ENCODE measurements at regions not wholly inside any gene's neighbourhood (a gene's known extent, or its start where the extent isn't known, plus 50 kb on each side); places are given as distances from the start of the nearest gene placed in this dataset.

DNA sequence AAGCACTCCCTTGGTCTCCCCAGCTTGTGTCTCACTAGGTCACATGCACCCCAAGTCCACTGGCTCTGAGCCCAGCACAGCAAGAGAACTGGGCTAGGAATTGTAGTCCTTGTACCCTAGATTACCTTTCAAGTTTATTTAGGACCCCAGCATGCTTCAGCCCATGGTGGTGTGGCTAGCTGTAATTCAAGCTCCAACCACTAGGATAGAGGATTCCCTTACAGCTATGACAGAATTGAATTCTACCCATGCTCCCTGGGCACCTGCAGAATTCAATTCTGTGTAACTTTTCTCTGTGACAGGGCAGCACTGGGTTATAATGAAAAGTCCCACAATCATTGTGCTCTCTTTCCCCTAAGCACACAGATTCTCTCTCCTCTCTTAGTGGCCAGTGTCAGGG lies 253.8 kb upstream of the DMD start:
- no peak for DNase-seq

DNA sequence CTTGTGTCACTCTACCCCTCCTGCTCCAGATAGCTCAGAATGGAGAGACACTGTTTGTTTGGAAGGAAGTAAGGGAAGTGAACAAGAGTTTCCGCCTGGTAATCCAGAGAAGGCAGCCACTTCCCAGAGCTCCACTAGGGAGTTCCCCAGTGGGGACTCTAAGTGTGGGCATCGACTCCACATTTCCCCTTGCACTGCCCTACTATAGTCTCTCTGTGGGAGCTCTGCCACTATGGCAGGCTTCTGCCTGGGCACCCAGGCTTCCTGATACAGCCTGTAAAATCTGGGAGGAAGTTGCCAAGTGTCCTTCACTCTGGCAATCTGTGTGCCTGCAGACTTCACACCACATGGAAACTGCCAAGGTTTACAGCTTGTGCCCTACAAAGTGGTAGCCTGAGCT lies 245.8 kb upstream of the DMD start:
- DNase-seq: no peak

DNA sequence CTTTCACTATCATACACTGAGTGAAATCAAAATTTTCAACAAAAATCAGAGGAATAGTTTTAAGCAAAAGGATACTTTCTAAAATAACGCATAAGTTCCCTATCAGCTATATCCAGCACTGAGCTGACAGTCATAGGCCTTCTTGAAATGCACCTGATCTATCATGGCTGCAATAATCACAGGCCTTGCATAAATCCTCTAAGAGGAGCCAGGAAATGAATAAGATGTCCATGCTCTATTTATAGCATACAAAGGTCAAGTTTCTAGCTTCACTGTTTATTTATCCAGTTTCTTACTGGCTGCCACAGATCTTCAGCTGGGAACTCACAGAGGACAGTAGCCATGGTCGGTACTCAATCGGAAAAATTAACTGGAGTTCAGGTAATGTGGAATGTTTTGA lies 235.9 kb upstream of the DMD start:
- DNase-seq: no peak

DNA sequence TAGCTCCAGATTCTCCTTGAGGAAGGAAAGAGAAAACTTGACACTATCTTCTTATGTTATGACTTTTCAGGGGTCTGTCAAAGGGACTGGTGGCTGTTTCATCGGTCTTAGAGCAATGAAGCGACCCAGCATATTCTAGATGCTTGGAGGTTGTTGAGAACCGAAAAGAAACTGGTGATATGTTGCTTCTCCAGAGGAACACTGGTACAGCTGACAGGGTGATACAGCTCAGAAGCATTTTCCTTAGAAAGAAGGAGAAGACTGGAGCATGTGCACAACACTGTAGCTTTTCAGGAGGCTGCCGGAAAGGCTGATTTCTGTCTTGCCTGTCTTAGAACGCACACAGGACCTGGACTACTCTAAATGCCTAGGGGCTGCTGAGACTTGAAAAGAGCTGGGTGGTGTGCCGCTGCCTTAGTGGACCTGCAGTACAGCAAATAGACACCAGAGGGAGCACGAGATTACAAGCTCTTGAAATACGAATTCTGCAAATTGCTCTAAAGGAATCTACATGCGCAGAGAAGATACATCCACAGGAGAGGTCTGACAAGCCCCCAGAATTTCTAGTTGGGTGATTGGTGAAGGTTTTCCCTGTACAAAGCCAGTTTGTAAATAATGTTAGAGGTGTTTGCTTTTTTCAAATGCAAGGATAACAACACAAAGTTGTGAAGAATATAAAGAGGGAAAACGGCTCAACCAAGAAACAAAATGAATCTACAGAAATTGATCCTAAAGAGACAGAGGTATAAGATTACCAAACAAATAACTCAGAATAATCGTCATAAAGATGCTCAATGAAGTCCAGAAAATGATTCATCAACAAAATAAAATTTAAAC lies 223.1 kb upstream of the DMD start:
- peak; percentile 18 for DNase-seq

DNA sequence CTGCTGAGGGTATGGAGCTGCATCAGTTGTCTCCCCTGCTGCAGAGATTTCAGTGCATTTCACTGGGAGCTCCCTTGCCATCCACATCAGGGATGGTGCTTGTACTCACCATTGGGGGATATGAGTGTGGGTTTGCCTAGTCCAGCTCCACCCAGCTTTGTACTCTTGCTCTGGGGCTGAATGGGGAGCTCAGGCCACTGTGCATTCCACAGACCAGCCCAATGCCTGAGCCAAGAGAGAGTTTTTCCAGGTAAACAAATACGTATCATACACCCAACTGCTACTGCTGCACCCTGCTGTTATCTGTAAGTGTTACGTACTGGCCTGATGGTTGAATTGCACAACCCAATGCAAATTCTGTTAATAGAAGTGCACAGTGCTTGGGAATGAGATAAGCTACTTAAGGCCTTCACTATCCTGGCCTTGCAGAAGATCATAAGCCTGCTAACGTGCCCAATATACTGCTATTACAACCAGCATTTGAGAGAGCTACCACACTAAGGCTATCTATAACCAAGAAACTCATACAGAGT lies 205.0 kb upstream of the DMD start:
- DNase-seq: no peak

DNA sequence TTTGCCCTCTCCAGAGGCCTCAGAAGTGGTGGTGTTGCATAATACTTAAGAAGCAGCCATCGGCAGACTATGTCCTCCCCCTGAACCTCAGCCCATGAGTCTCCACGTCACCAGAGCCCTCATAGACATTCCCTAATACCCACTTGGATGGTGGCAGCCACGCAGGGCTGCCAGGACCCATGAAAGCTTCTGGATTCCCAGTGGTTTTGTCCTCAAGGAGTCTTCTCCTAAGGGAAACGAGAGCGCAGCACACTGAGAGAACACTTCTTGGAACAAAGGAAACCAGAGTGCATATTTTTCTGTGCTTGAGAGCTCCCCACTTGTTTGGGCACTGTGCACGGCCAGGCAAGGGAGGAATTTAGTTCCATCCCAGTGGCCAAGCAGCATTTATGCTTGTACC lies 204.1 kb upstream of the DMD start:
- no peak for DNase-seq

DNA sequence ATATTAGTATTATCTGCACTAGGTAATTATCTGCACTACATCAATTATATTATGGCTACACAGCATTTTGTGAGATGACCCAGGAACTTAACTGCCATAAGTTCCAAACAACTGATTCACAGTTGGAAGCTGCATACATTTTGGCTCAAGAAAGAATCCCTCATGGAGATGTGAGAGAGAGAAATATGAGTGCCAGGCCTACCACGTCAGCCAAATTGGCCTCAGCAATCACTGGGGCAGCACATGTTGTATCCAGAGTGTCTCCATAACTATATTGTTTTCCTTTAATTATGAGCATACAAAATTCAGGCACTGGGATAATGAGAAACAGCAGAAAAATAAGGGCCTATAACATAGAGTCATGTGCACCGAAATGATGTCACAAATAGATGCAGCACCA lies 174.2 kb upstream of the DMD start:
- no peak for DNase-seq

DNA sequence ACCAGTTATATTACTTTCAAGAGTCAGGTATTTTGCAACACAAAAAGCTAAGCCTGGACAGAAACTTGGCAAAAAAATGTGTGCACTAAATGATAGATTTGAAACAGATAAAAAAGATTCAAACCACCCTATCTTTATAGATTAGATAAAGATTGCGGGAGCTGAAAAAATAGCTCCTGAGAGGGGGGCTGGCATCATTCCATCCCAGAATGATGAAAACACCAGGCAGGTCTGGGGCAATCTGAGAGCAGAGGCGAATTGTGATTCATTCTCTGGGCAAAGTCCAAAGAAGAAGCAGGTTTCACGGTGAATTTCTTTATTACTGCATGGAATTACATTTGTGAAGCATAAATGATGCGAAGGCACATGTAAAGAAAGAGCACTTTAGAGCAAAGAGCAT lies 168.5 kb upstream of the DMD start:
- no peak for DNase-seq

DNA sequence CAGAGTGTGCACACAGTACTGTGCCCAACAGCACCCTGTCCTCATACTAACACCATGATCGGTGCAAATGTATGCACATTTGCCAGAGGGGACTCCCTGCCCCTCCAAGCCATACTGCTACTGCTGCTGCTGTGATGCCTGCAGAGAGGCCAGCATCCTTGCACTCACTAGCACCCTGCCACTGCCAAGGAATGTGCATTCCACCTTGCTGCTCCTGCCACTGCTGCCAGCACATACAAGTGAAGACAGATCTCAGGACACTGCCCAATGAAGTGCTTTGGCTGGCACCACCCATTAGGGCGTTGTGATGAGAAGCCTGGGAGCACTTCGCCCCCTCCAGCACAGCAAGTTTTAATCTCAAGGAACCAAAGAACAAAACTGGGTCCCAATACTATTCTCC lies 146.3 kb upstream of the DMD start:
- no peak for DNase-seq

DNA sequence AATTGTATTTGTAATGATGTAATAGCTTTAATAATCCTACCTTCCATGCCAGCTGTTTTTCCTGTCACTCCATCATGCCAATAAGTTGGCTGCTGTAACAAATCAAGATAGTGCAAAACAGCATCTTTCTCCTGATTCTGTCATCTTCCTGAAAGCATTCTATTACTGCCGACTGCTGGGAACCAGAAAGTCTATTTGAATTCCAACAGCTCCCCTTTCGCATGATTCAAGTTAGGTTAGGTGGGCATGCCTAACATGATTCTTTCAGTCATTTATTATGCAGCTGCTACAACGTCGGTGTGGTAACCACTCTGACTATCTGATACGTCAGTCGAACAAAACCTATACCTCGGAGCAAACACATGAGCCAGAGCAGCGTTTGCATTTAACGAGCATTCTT lies 127.9 kb upstream of the DMD start:
- no peak for DNase-seq

DNA sequence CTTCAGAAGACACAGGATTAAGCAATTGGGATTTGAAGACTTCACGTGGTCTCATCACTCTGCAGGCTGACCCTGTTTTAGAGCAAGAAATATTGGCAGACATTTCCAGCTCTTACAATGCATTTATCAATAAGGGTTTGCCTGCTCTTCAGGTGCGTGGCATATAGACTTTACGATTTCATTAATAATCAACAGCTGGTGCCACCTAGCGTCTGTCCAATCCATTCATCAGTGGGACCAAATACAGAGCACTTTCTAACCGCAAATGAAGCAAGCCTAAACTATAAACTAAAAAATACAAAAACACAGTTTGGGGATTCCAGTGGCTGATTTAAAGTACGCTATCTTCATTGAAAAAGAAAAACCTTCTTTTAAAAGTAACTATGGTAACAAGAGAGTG lies 125.4 kb upstream of the DMD start:
- DNase-seq: no peak

DNA sequence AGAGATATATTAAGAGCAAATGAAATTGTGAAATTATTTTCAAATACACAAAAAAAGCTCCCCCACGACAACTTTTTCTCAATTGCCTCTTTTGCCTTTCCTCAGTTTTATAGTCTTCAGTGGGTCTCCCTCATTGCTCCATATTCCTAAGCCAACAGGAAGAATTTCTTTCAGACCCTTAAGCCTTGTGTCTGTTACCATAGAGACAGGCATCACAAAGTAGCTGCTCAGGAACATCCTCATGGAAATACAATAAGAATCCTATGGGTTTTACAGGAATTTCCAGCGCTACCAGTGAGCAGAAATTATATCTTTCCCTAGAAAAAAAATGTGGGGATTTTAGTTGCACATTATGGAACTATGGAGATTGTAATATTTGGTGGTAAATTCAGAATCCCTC lies 121.9 kb upstream of the DMD start:
- DNase-seq: no peak

DNA sequence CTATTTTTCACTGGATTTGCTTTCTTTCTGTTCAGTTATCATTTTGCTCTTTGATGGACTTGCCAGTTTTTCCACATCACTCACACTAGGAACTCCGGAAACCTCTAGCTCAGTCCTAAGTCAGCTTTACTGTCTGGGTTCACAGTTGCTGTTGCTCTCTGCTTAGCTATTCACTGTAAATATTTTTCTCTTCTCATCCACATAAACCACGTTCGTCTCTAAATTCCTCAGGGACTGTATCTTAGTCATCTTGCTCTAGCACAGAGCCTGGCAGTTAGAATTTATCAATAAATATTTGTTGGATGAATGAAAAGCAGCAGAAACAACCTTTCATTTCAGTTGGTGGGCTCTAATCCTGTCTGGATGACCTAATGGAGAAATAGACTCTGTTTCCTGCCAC lies 119.4 kb upstream of the DMD start:
- DNase-seq: no peak

DNA sequence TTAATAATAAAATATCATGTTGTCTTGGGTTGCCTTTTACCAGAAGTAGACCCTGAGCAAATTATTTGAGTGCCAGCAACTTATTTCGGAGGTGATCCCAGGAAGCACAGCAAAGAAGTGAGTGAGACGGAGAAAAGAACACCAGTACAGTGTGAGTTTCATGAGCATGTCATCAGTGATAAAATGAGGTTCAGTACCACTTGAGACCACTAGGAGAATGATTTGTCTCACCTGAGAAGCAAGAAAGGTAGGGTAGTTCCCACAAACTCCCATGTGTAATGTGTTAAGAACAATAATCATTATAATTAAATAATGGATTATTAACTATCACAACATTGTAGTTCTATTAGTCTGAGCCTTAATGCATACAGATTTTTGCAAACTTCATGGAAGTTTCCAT lies 112.8 kb upstream of the DMD start:
- DNase-seq: no peak

DNA sequence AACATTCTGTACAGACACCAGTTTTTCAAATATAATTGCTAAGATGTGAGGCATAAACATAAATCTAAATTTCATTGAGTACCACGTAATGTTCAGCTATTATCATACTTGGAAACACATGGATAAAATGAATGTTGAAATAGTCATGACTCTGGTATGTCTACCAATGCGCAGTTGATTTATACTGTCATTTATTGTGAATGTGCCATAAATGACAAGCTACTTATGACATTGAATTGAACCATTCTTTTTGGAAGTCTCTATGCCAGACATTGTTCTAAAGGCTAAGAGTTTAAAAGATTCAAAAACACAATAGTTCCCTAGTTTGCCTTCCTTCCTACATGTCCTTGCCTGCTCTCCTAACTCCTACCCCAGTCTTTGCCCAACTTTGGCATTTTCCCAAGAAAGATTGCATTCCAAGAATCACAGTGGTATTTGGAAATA lies 96.6 kb upstream of the DMD start:
- no peak for DNase-seq

DNA sequence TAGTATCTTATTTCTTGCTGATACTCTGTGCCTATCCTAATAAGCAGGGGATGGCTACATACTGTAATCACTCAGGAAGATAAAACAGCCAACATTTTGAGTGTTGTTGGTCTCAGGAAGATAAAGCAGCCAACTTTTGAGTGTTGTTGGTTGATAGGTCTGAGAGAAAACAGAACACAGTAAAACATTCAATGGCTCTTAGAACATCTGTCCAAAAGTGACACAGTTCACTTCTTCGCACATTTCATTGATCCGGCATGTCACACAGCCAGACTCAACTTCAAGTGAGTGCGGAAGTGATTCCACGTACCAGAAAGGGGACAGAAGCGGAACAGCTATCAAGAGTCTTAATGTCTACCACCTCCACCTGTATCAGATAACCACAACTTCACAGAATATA lies 87.3 kb upstream of the DMD start:
- DNase-seq: no peak

DNA sequence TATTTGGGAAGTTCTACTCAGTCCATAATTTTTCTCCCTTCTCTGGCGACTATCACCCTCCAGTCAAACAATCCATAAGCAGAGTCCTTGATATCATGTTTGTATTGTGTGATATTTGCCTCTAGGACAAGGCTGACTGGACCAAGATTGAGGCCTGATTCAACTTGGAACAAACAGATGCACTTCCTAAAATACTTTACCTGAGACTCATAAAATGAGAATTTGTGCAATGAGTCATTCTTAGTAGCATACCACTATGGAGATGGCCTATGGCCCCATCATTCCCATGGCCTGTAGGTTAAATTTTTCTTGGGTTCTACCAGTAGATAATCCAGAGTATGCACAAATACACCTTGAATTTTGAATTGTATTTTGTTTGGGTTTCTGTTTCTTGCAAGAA lies 74.2 kb upstream of the DMD start:
- no peak for DNase-seq

DNA sequence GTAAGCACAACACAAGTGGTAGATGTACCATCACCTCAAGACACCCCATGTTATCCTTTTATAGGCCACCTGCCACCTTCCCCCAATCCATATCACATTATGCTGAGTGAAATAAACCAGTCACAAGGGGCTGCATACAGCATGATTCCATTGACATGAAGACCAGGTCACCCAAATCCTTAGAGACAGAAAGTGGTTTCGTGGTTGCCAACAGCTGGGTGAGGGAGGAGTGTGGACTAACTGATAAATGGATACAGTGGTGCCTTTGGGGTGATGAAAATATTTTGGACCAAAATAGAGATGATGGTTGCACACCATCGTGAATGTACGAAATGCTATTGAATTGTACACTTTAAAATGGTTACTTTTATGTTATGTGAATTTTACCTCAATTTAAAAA lies 65.7 kb upstream of the DMD start:
- no peak for DNase-seq

DNA sequence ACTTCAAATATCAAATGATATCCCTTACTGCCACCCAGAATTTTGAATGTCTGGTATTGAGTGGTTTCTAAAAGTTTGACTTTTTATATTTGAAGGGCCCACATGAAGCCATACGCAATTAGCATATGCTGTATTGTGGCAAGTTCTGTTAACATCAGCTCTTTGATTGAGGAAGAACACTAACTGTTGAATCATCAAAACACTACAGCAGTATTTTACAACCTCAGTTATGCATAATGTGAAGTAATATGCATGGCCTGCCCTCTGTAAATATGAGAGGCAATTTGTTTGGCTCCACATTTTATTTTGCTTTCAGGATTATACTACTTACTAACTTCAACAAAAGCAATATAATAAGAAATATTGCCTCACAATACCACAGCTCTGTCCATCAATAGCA lies 62.2 kb upstream of the DMD start:
- DNase-seq: no peak

DNA sequence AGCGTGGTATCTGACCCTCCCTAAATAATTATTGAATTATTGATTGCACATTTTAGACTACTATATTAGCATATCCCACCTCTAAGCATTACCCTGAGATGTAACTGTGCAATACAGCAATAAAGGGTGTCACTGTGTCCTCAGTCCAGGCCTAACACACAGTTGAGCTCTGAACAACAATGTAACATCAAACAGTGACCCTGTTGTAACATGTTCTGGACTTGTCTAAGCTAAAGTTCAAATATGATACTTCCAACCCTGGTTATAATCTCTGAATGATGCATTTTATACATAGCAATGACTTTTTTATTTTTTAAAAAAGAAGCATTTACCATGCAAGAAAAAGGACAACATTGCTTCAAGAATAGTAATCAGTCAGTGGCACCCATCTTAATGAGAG lies 61.6 kb upstream of the DMD start:
- DNase-seq: no peak

All from inflammatory macrophage treated with lipopolysaccharide for 4 hours (primary cell).